A549 (cell line): ENCODE measurements at regions not wholly inside any gene's neighbourhood (a gene's known extent, or its start where the extent isn't known, plus 50 kb on each side); places are given as distances from the start of the nearest gene placed in this dataset.

Source experiments
- ATAC-seq, 2 experiments: fragments of 200-7000 bp in 1 of 2; fragments of >200 bp in 1 of 2; cut with Nextera tagmentation in 1 of 2; cut with Tn5 transposase in 1 of 2; 3 replicates each; pipeline versions ENCODE4 v1.8.0 to v1.9.1; 2018 to 2020; ENCODE audit warnings: mild to moderate bottlenecking in 1 of 2, moderate library complexity in 1 of 2
- CTCF ChIA-PET: fragments of 300-600 bp; sonication (Branson Sonifier 250); formaldehyde crosslinking; extraction: SDS; loops from one replicate; lab custom pipeline; 2021; ENCODE audit warnings: antibody characterized with exemption, inconsistent platforms; lab: Yijun Ruan, JAX
- POLR2A ChIA-PET: fragments of 350-600 bp; formaldehyde crosslinking; extraction: SDS; loops from one replicate; lab custom pipeline; 2021; ENCODE audit warnings: antibody characterized with exemption, inconsistent platforms; lab: Yijun Ruan, JAX
- DNase-seq, 2 experiments: peaks; one replicate each; pipeline versions ENCODE4 v3.0.0 to v3.0.0-alpha.2; 2011 to 2016; ENCODE audit warnings: low read depth in 1 of 2, low spot score in 1 of 2
- FAIRE-seq: peaks from 2 replicates; lab custom pipeline; 2011; peaks lifted over from hg19 to GRCh38; lab: Jason Lieb, UNC
- H3K27ac ChIP-seq, 2 experiments: fragments of >200 bp; sonication (Bioruptor Twin); formaldehyde crosslinking; 3 replicates each; pipeline ENCODE4 v1.5.1; 2016 to 2017
- H3K4me1 ChIP-seq: fragments of >200 bp; sonication (Bioruptor Twin); formaldehyde crosslinking; 3 replicates; pipeline ENCODE4 v1.6.1; 2016
- H3K4me2 ChIP-seq: fragments of >200 bp; sonication (Bioruptor Twin); formaldehyde crosslinking; 3 replicates; pipeline ENCODE4 v1.6.1; 2016
- H3K4me3 ChIP-seq: fragments of >200 bp; sonication (Bioruptor Twin); formaldehyde crosslinking; 3 replicates; pipeline ENCODE4 v1.5.1; 2016
- H3K9me3 ChIP-seq: fragments of >200 bp; sonication (Bioruptor Twin); formaldehyde crosslinking; 3 replicates; pipeline ENCODE4 v1.6.1; 2016
- BHLHE40 ChIP-seq: IDR thresholded peaks from 2 replicates; pipeline ENCODE4 v1.6.1; 2012; ENCODE audit warnings: low read depth, low read length, inconsistent platforms
- CBX2 ChIP-seq: fragments of 200-600 bp; sonication (generic); IDR thresholded peaks from 2 replicates; pipeline ENCODE4 v1.6.1; 2016; ENCODE audit warnings: low read depth, mild to moderate bottlenecking, borderline replicate concordance
- E2F6 ChIP-seq: IDR thresholded peaks from 2 replicates; pipeline ENCODE4 v1.6.1; 2012; ENCODE audit warnings: low read depth, borderline replicate concordance
- EHMT2 ChIP-seq: fragments of 200-600 bp; sonication (generic); IDR thresholded peaks from 2 replicates; pipeline ENCODE4 v1.6.1; 2016; ENCODE audit warnings: antibody characterized with exemption, low read depth, mild to moderate bottlenecking, moderate library complexity
- EP300 ChIP-seq, 2 experiments: fragments of >200 bp; sonication (Bioruptor Twin); formaldehyde crosslinking; IDR thresholded peaks; 2 replicates in 1 of 2; 3 replicates in 1 of 2; pipeline ENCODE4 v1.6.1; 2016 to 2017
- FOXS1 ChIP-seq: fragments of 250-450 bp; sonication (Bioruptor Pico); IDR thresholded peaks from 2 replicates; pipeline ENCODE4 v1.5.0; 2020; ENCODE audit warnings: mild to moderate bottlenecking, moderate library complexity
- GATA3 ChIP-seq: IDR thresholded peaks from 2 replicates; pipeline ENCODE4 v1.6.1; 2012; ENCODE audit warnings: borderline replicate concordance
- HEYL ChIP-seq: fragments of 250-450 bp; sonication (Bioruptor Pico); IDR thresholded peaks from 2 replicates; pipeline ENCODE4 v1.8.0; 2021; ENCODE audit warnings: mild to moderate bottlenecking, moderate library complexity
- HOXB13 ChIP-seq: fragments of 250-450 bp; sonication (Bioruptor Pico); IDR thresholded peaks from 2 replicates; pipeline ENCODE4 v1.5.0; 2020; ENCODE audit warnings: low read depth, mild to moderate bottlenecking, moderate library complexity
- JUN ChIP-seq, 2 experiments: fragments of >200 bp; sonication (Bioruptor Twin); formaldehyde crosslinking; IDR thresholded peaks; 2 replicates in 1 of 2; 3 replicates in 1 of 2; pipeline ENCODE4 v1.6.1; 2016 to 2017
- JUNB ChIP-seq: fragments of >200 bp; sonication (Bioruptor Twin); formaldehyde crosslinking; IDR thresholded peaks from 2 replicates; pipeline ENCODE4 v1.6.1; 2016
- MAFK ChIP-seq: fragments of 450-650 bp; IDR thresholded peaks from 2 replicates; pipeline ENCODE4 v1.6.1; 2014; ENCODE audit not compliant: partially characterized antibody
- MAZ ChIP-seq: fragments of 150-350 bp; IDR thresholded peaks from 2 replicates; pipeline ENCODE4 v1.6.1; 2014; ENCODE audit warnings: antibody characterized with exemption, low read depth, low read length, borderline replicate concordance
- NR3C1 ChIP-seq: fragments of >200 bp; sonication (Bioruptor Twin); formaldehyde crosslinking; IDR thresholded peaks from 3 replicates; pipeline ENCODE4 v1.6.1; 2017
- POLR2A ChIP-seq: IDR thresholded peaks from 2 replicates; pipeline ENCODE4 v1.6.1; 2012; ENCODE audit warnings: mild to moderate bottlenecking, low read length
- RFX5 ChIP-seq: fragments of 450-650 bp; IDR thresholded peaks from 2 replicates; pipeline ENCODE4 v1.7.1; 2014; ENCODE audit warnings: antibody characterized with exemption, mild to moderate bottlenecking, moderate library complexity
- RNF2 ChIP-seq: fragments of 200-600 bp; sonication (generic); IDR thresholded peaks from 2 replicates; pipeline ENCODE4 v1.6.1; 2016; ENCODE audit warnings: low read depth, mild to moderate bottlenecking, antibody characterized with exemption, moderate library complexity, borderline replicate concordance
- SREBF2 ChIP-seq: fragments of 450-650 bp; IDR thresholded peaks from 2 replicates; pipeline ENCODE4 v1.6.1; 2014; ENCODE audit warnings: mild to moderate bottlenecking, moderate library complexity
- TP53 ChIP-seq: fragments of 250-450 bp; sonication (Bioruptor Pico); IDR thresholded peaks from 2 replicates; pipeline ENCODE4 v1.5.0; 2021; ENCODE audit warnings: mild to moderate bottlenecking, moderate library complexity
- USF2 ChIP-seq: fragments of 450-650 bp; IDR thresholded peaks from 2 replicates; pipeline ENCODE4 v1.6.1; 2014; ENCODE audit warnings: antibody characterized with exemption
- ZC3H11A ChIP-seq: fragments of 450-650 bp; IDR thresholded peaks from 2 replicates; pipeline ENCODE4 v1.6.1; 2014; ENCODE audit warnings: antibody characterized with exemption, mild to moderate bottlenecking
- ZFP36 ChIP-seq: fragments of 450-650 bp; IDR thresholded peaks from 2 replicates; pipeline ENCODE4 v1.6.1; 2014; ENCODE audit warnings: borderline replicate concordance; ENCODE audit not compliant: partially characterized antibody
- ZNF302 ChIP-seq: fragments of 250-450 bp; sonication (Bioruptor Pico); IDR thresholded peaks from 2 replicates; pipeline ENCODE4 v1.9.0; 2021; ENCODE audit warnings: inconsistent platforms, mild to moderate bottlenecking, moderate library complexity
- WGBS: methylation state at CpG from one replicate; pipeline ENCODE4 v1.1.6; 2017; ENCODE audit errors: missing lambda C conversion rate; 5-methylcytosine and 5-hydroxymethylcytosine counted together
- TF ChIP-seq, protein P1 (sequence below): fragments of 250-450 bp; sonication (Bioruptor Pico); IDR thresholded peaks from 2 replicates; pipeline ENCODE4 v1.5.0; 2021; ENCODE audit warnings: mild to moderate bottlenecking, moderate library complexity, borderline replicate concordance
- TF ChIP-seq, protein P2 (sequence below): IDR thresholded peaks from 2 replicates; pipeline ENCODE4 v1.6.1; 2012
- TF ChIP-seq, protein P3 (sequence below): fragments of 250-450 bp; sonication (Bioruptor Pico); IDR thresholded peaks from 2 replicates; pipeline ENCODE4 v1.5.0; 2020; ENCODE audit warnings: low read depth, mild to moderate bottlenecking, moderate library complexity

DNA sequence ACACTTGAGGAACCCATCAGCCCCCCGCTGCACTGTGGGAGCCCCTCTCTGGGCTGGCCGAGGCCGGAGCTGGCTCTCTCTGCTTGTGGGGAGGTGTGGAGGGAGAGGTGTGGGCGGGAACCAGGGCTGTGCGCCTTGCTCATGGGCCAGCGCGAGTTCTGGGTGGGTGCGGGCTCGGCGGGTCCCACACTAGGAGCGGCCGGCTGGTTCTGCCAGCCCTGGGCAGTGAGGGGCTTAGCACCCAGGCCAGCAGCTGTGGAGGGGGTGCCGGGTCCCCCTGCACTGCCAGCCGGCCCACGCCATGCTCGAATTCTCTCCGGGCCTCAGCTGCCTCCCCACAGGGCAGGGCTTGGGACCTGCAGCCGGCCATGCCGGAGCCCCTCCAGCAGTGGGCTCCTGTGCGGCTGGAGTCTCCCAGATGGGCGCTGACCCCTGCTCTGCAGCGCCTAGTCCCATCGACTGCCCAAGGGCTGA is 430.2 kb downstream of the FAT4 start:
- Histone ChIP-seq H3K9me3 (no peaks in the 10 kb centered on the region), H3K27ac (no peak overlapping the region), H3K4me2 (no peak overlapping the region), H3K4me3 (no peak overlapping the region), H3K4me1 (no peaks in the 10 kb centered on the region)
- ChIA-PET CTCF (interaction anchor here (3.0 kb wide), 1 partner anchor 428 kb away, joined by 10 read pairs; no protein-coding TSS in a partner anchor), POLR2A (no interaction called here)
- TF ChIP-seq RFX5: no peak
- TF ChIP-seq GATA3: no peak
- TF ChIP-seq EHMT2: no peak
- no peak for TF ChIP-seq JUNB
- TF ChIP-seq EP300 (IDR thresholded peaks at IDR 0.05): no peak
- no peak for TF ChIP-seq POLR2A
- no peak for TF ChIP-seq RNF2
- no peak for TF ChIP-seq CBX2
- TF ChIP-seq BHLHE40: no peak
- TF ChIP-seq, protein P1, sequence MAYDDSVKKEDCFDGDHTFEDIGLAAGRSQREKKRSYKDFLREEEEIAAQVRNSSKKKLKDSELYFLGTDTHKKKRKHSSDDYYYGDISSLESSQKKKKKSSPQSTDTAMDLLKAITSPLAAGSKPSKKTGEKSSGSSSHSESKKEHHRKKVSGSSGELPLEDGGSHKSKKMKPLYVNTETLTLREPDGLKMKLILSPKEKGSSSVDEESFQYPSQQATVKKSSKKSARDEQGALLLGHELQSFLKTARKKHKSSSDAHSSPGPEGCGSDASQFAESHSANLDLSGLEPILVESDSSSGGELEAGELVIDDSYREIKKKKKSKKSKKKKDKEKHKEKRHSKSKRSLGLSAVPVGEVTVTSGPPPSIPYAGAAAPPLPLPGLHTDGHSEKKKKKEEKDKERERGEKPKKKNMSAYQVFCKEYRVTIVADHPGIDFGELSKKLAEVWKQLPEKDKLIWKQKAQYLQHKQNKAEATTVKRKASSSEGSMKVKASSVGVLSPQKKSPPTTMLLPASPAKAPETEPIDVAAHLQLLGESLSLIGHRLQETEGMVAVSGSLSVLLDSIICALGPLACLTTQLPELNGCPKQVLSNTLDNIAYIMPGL (CRISPR knock-in tag): no peak
- TF ChIP-seq TP53: no peak
- no peak for TF ChIP-seq E2F6
- TF ChIP-seq, protein P2, sequence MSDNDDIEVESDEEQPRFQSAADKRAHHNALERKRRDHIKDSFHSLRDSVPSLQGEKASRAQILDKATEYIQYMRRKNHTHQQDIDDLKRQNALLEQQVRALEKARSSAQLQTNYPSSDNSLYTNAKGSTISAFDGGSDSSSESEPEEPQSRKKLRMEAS: no peak
- TF ChIP-seq ZFP36: no peak
- no peak for TF ChIP-seq HEYL (CRISPR knock-in tag)
- WGBS: 100% methylated on average over 1 of the region's 23 CpGs
- DNase-seq: no peak
- no peak for ATAC-seq
- no peak for FAIRE-seq

DNA sequence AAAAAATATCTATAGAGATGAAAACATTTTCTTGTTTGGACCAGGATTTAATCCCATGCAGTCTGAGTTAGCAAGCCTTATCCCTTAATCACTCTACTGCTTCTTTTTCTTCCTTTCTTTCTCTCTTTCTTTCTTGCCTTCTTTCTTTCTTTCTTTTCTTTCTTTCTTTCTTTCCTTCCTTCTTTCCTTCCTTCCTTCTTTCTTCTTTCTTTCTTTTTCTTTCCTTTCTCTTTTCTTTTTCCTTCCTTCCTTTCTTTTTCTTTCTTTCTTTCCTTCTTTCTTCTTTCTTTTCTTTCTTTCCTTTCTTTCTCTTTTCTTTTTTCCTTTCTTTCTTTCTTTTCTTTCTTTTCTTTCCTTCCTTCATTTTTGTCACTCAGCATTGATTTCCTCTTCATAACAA is 434.6 kb downstream of the FAT4 start:
- FAIRE-seq (no peak), ATAC-seq (no peak)
- CTCF ChIA-PET: no interaction called here
- POLR2A ChIA-PET: no interaction called here
- no peak for TF ChIP-seq JUN (IDR thresholded peaks at IDR 0.05)
- TF ChIP-seq BHLHE40: no peak
- TF ChIP-seq MAZ: no peak
- TF ChIP-seq, protein P3, sequence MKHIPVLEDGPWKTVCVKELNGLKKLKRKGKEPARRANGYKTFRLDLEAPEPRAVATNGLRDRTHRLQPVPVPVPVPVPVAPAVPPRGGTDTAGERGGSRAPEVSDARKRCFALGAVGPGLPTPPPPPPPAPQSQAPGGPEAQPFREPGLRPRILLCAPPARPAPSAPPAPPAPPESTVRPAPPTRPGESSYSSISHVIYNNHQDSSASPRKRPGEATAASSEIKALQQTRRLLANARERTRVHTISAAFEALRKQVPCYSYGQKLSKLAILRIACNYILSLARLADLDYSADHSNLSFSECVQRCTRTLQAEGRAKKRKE (CRISPR knock-in tag): no peak
- TF ChIP-seq ZNF302 (CRISPR knock-in tag): no peak
- no peak for TF ChIP-seq ZC3H11A
- no peak for TF ChIP-seq MAFK
- no peak for TF ChIP-seq POLR2A
- TF ChIP-seq, all 56 proteins: peak for 0
- no peaks in the 10 kb centered on the region for H3K9me3 ChIP-seq
- H3K27ac ChIP-seq: no peak overlapping the region
- H3K4me3 ChIP-seq: no peak overlapping the region
- no peaks in the 10 kb centered on the region for H3K4me1 ChIP-seq
- H3K4me2 ChIP-seq: no peak overlapping the region
- no peak for DNase-seq

GRCh38 chr4:125750399-125750798 is 435.6 kb downstream of the FAT4 start:
- Histone ChIP-seq H3K27ac (no peak overlapping the region), H3K4me2 (no peak overlapping the region), H3K4me1 (no peaks in the 10 kb centered on the region), H3K4me3 (no peak overlapping the region), H3K9me3 (no peaks in the 10 kb centered on the region)
- ATAC-seq (no peak), DNase-seq (no peak), FAIRE-seq (no peak)
- CTCF ChIA-PET: interaction anchor here (0.5 to 2.4 kb wide), 6 partner anchors 10 to 855 kb away, joined by 3 to 25 read pairs (median 6); partner anchors contain the start of gene FAT4
- POLR2A ChIA-PET: no interaction called here
- 82% methylated on average over 1 of the region's 1 CpG for WGBS
- TF ChIP-seq, protein P3 (CRISPR knock-in tag): no peak
- no peak for TF ChIP-seq JUNB
- no peak for TF ChIP-seq FOXS1 (CRISPR knock-in tag)
- TF ChIP-seq SREBF2: no peak
- TF ChIP-seq MAZ: no peak
- TF ChIP-seq JUN (IDR thresholded peaks at IDR 0.05): no peak
- TF ChIP-seq EP300 (IDR thresholded peaks at IDR 0.05): no peak
- TF ChIP-seq, protein P1 (CRISPR knock-in tag): no peak
- TF ChIP-seq ZNF302 (CRISPR knock-in tag): no peak
- TF ChIP-seq HOXB13 (CRISPR knock-in tag): no peak
- no peak for TF ChIP-seq BHLHE40
- no peak for TF ChIP-seq NR3C1
- TF ChIP-seq E2F6: no peak
- TF ChIP-seq USF2: no peak
